Peyer's patch (tissue), 4 donors: ENCODE measurements at regions not wholly inside any gene's neighbourhood (a gene's known extent, or its start where the extent isn't known, plus 50 kb on each side); places are given as distances from the start of the nearest gene placed in this dataset.

Experiments used
- DNase-seq, 3 donors: peaks; one replicate each; pipeline ENCODE4 v3.0.0-alpha.2; 2017 to 2019
- H3K27ac ChIP-seq, 4 donors: fragments of 200-600 bp; sonication (generic); one replicate each; pipeline ENCODE4 v1.5.1; 2016 to 2019
- H3K27me3 ChIP-seq, 2 donors: fragments of 200-600 bp; sonication (generic); one replicate each; pipeline ENCODE4 v1.5.1; 2019
- H3K36me3 ChIP-seq, 3 donors: fragments of 200-600 bp; sonication (generic); one replicate each; pipeline ENCODE4 v1.5.1; 2016 to 2019
- H3K4me1 ChIP-seq, 4 donors: fragments of 200-600 bp; sonication (generic); one replicate each; pipeline ENCODE4 v1.5.1; 2016 to 2019
- H3K4me3 ChIP-seq, 4 donors: fragments of 200-600 bp; sonication (generic); 1 replicate in 3 of 4; 2 replicates in 1 of 4; pipeline ENCODE4 v1.5.1; 2016 to 2019; ENCODE audit warnings: mild to moderate bottlenecking in 1 of 4
- H3K9me3 ChIP-seq, 4 donors: fragments of 200-600 bp; sonication (generic); one replicate each; pipeline ENCODE4 v1.5.1; 2016 to 2019; ENCODE audit warnings: mild to moderate bottlenecking in 1 of 4
- CTCF ChIP-seq, 6 experiments: fragments of 450-650 bp in 4 of 6; fragments of 200-600 bp in 2 of 6; sonication (generic) in 1 of 6; IDR thresholded peaks; one replicate each; pipeline ENCODE4 v1.5.1; 2017 to 2019; ENCODE audit warnings: antibody characterized with exemption in 6 of 6, mild to moderate bottlenecking in 3 of 6, moderate library complexity in 1 of 6
- POLR2A ChIP-seq, 2 donors: fragments of 450-650 bp; IDR thresholded peaks; one replicate each; pipeline ENCODE4 v1.5.1; 2017; ENCODE audit warnings: antibody characterized with exemption in 2 of 2, mild to moderate bottlenecking in 2 of 2, moderate library complexity in 2 of 2

- H3K27ac ChIP-seq = no peak overlapping the region
- H3K9me3 ChIP-seq = no peaks in the 10 kb centered on the region
- H3K4me3 ChIP-seq = no peak overlapping the region
- no peaks in the 10 kb centered on the region for H3K36me3 ChIP-seq
- TF ChIP-seq POLR2A (IDR thresholded peaks at IDR 0.05) (no peak), CTCF (IDR thresholded peaks at IDR 0.05) (no peak)
- peaks cover 0 to 3% (median 0%) of the 10 kb centered on the region in 4 donors for H3K4me1 ChIP-seq
- H3K27me3 ChIP-seq = no peaks in the 10 kb centered on the region
- DNase-seq = no peak
These were observed 114.9 kb upstream of the TMEM45B start for GRCh38 chr11:129700701-129701100.

- TF ChIP-seq POLR2A (IDR thresholded peaks at IDR 0.05) (no peak), CTCF (IDR thresholded peaks at IDR 0.05) (no peak)
- DNase-seq = no peak
- Histone ChIP-seq H3K36me3 (no peaks in the 10 kb centered on the region), H3K4me3 (no peak overlapping the region), H3K27me3 (no peaks in the 10 kb centered on the region), H3K4me1 (no peaks in the 10 kb centered on the region), H3K9me3 (no peaks in the 10 kb centered on the region), H3K27ac (no peak overlapping the region)
These were observed 113.9 kb upstream of the TMEM45B start for GRCh38 chr11:129701706-129702105.

- Histone ChIP-seq H3K36me3 (no peaks in the 10 kb centered on the region), H3K9me3 (no peaks in the 10 kb centered on the region), H3K27me3 (no peaks in the 10 kb centered on the region), H3K27ac (no peak overlapping the region), H3K4me1 (no peaks in the 10 kb centered on the region), H3K4me3 (no peak overlapping the region)
- no peak for DNase-seq
- TF ChIP-seq POLR2A (IDR thresholded peaks at IDR 0.05) (no peak), CTCF (IDR thresholded peaks at IDR 0.05) (no peak)
These were observed 112.9 kb upstream of the TMEM45B start for GRCh38 chr11:129702410-129703398.

- no peaks in the 10 kb centered on the region for H3K36me3 ChIP-seq
- no peaks in the 10 kb centered on the region for H3K9me3 ChIP-seq
- H3K4me1 ChIP-seq = no peaks in the 10 kb centered on the region
- no peak for DNase-seq
- H3K27me3 ChIP-seq = no peaks in the 10 kb centered on the region
- TF ChIP-seq CTCF (IDR thresholded peaks at IDR 0.05) (no peak), POLR2A (IDR thresholded peaks at IDR 0.05) (no peak)
- H3K27ac ChIP-seq = no peak overlapping the region
- no peak overlapping the region for H3K4me3 ChIP-seq
These were observed 111.8 kb upstream of the TMEM45B start for GRCh38 chr11:129703846-129704245.

- peak in 1 of 3 donors; percentile 15 for DNase-seq
- H3K4me1 ChIP-seq = no peaks in the 10 kb centered on the region
- no peak overlapping the region for H3K4me3 ChIP-seq
- H3K27ac ChIP-seq = no peak overlapping the region
- TF ChIP-seq CTCF (IDR thresholded peaks at IDR 0.05) (no peak), POLR2A (IDR thresholded peaks at IDR 0.05) (no peak)
- H3K27me3 ChIP-seq = no peaks in the 10 kb centered on the region
- H3K36me3 ChIP-seq = no peaks in the 10 kb centered on the region
- H3K9me3 ChIP-seq = no peaks in the 10 kb centered on the region
These were observed 110.8 kb upstream of the TMEM45B start for GRCh38 chr11:129704831-129705230.
